ENCODE measurements at regions not wholly inside any gene's neighbourhood (a gene's known extent, or its start where the extent isn't known, plus 50 kb on each side); places are given as distances from the start of the nearest gene placed in this dataset.

DNA sequence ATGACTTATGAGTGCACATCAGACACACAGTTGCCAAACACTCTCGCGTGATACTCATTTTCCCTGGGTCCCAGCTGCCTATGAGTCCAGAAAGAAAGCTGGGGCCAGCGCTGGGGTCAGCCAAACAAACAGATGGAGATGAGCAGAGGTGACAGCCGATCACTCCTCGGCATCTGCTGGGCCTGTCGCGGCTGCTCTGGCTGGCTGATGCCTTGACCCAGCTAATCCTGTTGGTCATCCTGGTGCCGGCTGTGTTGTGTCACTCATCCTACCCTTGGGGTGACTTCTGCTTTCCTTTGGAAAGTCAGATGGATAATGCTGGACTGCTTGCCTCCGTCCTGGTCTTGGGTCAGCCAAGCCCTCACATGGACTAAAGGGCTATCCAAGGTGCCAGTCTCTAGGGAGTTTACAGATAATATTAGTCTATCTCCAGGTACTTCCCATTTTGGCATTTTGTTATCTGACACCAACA is 105.3 kb upstream of the PDZRN3 start:
- no peak for DNase-seq

DNA sequence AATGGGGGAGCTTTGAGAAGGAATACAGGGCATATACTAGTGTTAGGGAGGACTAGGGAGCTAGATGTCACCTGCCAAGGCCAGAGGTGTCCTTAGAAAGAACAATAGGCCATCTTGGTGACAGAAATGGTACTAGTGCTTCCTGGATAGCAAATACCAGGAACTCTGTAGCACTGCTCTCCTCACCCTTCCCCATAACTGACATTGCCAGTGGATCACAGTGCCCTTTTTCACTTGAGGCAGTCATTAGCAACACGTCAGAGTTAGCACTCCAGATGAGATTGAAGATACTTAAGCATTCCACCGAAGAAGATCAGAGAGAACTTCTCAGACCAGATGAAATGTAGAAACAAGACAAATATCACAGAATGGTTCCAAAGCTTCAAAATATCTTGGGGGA is 103.1 kb upstream of the PDZRN3 start:
- no peak for DNase-seq

DNA sequence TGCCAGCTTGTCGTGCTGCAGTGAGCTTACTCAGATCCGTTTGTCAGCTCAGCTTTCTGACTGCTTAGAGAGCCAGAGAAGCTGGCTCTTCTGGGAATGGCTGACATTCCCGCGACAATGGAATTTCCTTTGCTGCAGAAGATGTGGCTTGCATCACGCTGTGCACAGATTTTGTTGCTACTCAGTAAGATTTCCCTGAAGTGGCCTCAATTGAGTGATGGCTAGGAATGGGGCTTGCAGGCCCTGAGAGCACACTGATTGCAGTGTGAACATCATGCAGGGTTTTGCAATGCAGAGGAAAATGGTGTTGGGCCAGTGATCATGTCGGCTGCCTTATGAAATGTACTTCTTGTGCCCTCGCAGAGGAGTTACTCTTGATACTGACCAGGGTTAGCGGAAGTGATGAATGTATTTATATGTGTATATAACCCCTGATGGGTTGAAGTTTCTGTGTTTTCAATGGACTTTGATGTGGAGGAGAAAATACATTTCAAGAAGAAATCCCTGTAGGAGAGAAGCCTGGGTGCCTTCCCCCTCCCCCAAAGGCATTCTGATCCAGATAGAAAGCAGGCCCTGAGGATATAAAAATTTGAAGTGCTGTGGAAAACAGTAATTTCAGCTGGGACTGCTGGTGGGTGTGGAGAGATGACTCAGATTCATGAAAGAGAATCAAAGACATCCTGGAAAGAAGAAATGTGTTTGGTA is 102.5 kb upstream of the PDZRN3 start:
- no peak for DNase-seq

DNA sequence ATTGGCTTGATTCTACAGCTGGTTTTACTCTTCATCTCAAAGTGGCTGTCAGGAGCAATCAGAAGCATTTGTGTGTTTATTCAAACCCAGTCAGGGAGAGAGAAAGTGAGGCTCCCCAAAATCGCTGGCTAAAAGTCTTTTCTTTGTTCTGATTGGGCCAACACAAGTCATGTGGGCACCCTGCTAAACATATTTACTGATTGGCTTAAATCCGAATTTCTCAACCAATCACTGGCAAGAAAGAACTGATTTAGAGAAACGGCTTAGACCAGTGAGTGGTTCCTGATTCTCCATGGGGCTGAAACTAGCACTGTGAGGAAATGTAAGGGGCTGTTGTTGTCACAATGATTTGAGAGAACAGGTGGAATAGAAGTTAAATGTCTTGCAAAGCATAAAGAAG is 98.9 kb upstream of the PDZRN3 start:
- DNase-seq, result no peak

DNA sequence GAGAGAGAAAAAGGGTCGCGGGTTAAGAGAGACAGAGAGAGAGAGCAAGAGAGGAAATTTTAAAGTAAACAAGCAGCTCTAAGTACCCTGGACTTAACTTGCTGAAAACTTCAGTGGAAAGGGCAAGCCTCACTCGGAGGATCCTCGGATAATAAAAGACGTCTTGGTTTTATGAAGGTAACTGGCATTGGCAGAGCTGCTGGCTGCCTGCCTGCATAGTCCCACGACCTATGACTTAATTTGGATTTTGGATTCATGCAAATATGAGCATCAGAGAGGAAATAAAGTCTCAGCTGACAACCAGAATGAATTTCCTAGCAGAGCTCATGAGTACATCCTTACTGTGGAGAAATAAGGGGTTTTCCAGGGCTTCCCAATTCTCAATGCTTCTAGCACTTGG is 95.1 kb upstream of the PDZRN3 start:
- no peak for DNase-seq

DNA sequence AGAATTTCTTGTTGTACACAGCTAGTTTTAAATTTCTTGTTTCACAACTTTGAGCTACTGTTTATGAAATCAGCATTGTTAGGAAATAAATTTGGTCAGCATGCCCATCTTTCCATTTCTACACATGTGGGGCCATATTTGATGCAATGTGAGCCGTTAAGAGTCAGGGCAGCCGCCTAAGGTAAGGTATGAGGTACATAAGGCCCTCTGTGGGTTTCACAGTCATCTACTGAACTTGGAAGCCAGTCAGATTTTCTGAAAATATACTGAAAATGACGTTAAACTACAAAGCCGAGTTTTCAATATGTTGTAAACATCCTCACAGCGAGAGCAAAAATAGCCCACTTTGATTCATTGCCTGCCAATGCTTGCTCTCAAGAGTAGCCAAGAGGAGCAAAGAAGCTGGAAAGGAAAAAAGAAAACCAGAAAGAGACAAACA is 94.7 kb upstream of the PDZRN3 start:
- DNase-seq, result no peak

DNA sequence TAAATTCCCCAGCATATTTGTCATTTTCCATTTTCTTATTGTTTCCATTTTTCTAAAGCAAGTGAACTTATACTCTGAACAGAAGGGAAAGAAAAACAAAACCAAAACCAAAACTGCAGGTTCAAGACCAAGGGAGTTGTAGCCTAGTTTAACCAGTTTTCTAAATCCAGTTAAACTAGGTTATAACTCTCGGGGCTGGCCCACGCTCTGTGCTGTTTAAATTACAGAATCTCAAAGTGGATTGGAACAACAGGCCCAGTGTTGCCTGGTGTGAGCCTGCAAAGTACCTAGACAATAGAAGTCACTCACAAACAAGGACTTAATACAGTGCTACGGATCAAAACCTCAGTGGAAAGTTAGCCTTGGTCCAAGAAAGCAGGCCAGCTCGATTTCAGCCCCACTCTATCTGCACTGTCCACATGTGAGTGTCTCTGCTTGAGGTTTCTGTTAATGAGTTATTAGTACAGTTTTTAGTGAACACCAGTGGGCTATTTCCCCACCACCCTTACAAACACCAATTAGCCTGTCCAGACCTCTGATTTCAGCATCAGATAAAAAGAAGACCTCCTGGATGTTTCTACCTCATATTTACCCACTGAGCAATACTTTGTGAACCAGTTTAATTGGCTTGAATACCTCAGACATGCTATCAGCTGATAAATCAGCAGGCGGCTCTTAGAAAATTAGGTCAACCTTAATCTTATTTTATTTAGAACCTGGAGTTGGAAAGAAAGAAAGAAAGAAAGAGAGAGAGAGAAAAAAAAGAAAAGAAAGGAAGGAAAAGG is 93.8 kb upstream of the PDZRN3 start:
- DNase-seq, result no peak

DNA sequence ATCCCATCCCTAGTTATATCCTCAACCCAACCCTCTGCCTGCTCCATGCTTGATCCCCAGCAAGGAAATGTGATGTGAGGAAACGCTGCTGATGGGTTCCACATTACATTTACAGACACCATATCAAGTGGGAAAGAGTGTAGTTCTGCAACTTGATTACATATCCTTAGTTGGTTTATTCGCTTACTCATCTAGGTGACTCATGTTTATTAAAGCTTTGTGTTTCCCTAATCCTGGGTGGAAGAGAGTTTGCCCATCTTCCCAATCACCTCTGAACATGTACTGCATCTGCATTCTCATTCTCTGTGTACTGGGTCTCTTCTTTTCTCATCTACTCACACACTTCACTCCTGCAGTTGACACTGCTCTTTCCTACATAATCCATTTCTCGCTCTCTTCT is 91.7 kb upstream of the PDZRN3 start:
- DNase-seq, result no peak

DNA sequence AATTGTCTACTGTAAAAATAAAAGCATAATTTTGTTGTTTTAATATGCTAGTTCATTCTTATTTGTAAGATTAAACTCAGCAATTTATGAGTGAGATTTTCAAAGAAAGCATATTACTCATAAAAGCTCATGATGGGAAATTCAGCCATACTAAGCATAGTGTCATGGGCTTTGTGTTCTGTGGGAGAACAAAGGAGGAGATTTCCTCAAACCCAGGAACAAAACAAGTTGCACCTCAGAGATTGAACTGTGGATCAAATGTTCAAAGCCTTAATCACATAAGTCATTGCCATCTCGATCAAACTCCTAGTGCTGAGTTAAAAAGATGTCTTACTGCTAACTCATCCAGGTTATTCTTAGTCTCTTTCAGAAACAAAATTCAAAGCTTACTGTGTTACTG is 85.6 kb upstream of the PDZRN3 start:
- DNase-seq, result no peak

DNA sequence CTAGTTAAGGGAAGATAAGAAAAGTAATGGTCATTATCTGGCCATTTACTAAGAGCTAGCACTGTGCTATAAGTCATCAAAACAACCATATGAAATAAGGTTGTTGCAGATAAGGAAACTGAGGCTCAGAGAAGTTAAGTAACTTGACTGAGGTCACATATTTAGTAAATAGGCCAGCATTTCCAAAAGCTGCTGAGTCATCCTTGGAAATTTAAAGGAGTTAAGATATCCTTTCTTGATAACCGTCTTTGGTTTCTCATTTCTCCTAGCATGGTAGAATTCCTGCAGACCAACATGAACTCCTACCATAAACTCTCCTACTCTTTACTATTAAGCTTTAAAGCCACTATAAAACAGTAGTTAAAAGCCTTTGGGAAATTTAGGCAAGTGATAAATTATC is 85.0 kb upstream of the PDZRN3 start:
- DNase-seq, result no peak

DNA sequence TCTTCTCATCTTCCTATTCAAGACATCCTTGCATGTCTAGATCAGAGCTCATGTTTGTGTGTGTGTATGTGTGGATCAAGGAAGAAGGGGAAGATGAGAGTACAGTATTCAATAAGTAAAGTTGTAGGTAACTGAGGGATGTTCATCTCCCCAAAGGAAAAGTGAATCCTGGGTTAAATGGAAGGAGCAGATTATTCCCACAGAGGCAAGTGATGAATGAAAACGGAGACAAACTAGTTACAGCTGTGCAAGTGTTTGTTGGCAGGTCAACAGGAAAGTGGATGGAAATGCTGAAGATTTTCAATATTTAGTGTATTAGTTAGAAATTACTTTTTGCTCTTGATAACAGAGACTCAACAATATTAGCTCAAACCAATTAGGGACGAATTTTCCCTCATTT is 84.2 kb upstream of the PDZRN3 start:
- no peak for DNase-seq

DNA sequence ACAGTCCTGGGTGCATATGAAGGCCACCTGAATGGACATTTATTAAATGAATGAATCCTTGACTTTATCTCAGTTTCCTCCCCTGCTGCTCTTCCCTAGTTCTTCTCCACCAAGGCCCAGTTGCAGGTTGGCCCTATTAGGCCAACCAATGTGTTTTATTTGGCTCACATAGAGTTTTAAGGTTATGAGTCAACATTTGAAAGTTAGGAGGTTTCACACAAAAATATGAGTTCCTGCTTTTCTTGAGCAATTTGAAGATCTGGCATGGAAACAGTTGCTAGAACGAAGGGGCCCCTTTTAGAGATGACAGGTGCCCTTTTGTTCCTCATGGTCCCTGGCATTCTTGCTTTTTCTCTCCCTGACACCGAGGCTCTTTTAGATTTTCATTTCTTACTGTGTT is 83.0 kb upstream of the PDZRN3 start:
- DNase-seq, result no peak

DNA sequence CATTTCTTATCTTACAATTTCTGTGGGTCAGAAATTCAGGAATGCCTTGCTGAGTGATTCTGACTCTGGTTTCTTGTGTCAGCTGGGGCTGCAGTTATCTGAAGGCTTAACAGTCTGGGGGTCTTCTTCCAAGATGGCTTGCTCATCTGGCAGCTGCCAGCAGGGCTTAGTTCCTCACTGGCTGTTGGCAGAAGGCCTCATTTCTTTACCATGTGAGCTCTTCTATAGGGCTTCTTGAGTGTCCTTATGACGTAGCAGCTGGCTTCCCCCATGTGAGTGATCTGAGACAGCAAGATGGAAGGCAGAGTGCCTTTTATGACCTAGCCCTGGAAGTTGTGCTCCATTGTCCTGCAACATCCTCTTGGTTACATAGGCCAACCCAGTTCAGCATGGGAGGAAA is 82.0 kb upstream of the PDZRN3 start:
- no peak for DNase-seq

DNA sequence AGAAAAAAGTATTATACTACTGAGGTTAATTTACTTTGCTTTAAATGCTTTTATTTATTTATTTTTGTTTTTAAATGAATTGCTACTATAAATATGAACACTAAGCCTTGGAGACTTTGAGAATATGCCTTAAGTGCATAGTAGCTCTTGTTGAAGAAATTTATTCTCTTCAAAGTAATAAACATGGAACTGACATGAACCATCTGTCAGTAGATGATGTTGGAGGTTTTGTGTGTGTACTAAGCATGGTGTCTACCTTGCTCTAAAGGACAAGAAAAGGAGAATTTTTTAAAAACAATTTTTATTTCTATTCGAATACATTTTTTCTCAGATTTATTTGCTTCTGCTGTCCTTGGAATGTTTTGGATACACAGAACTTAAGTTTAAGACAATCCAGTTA is 81.1 kb upstream of the PDZRN3 start:
- DNase-seq, result no peak

DNA sequence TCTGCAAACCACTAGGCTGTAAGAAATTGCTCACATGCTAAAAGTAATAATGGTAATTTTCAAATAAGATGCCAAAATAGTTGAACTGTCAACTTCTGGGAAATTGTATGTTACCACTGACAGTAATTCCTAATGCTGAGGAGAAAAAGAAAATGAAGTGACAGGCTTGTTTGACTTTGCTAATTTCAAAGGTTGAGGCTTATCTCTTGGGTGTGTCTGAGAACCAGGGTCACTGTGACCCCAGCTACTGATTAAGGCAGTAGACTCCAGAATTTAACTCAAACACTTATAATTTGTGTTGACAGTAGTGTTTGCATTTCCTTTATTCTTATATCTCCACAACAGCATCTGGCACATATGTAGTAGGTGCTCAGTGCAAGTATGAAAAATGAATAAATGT is 74.6 kb upstream of the PDZRN3 start:
- DNase-seq, result no peak

DNA sequence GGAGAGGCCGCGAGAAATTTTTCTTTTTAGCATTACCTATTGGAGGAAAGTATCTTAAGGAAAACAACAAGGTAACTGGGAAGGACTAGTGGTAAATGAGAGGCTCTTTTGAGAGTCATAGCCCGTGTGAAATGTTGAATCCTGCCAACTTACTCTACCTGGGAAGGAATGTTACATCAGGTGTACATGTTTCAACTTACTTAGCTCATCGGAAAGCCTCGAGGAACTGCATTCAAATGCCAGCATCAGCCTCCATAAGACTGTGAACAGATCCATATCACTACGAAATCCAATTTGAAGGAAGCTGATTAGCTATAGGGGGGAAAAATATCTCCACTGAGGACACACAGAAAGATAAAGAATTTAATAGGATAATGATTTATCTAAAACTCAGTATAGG is 72.3 kb upstream of the PDZRN3 start:
- no peak for DNase-seq

DNA sequence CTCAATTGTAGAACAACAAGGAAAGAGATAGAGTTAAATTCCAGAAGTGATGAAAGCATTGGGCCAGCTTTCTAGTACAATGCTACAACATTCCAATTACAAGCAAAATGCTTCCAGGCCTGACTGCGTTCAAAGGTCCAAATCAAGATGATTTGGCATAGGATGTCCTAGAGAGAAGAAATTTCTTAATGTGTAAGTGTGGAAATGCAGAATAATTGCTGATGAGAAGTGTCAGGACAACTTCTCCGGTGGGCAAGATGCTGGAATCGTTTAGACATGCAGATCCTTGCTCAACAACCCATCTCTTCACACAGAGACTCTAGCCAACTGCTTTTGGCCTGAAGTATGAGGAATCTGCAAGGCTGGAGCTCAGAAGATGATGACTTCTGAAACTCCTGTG is 71.1 kb upstream of the PDZRN3 start:
- DNase-seq, result no peak

DNA sequence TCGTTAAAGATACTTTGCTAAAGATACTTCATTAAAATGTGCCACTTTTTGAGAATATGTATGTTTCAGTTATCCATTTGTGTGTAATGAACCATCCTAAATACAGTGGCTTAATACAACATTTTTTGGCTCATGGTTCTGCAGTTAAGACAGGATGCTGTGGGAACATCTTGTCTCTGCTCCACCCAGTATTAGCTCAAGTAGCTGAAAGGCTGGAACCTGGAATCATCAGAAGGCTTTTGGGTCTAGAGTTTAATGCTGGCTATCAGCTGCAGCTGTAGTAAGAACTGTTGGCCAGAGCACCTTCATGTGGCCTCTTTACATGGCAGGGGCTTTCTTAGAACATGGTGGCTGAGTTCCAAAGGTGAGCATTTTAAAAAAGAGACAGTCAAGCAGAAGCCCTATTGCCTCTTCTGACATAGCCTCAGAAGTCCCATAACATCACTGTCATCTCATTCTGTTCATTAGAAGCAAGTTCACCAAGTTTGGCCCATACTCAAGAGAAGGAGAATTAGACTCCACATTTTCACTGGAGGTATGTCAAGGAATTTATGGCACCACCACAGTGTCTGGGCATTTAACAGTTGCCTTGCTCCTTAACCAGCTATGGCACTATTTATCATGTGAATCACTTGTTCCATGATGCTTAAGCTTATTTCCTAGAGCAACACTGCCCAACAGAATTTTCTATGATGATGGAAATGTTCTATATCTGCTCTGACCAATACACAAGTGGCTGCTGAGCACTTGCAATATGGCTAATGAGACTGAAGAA is 70.4 kb upstream of the PDZRN3 start:
- no peak for DNase-seq

DNA sequence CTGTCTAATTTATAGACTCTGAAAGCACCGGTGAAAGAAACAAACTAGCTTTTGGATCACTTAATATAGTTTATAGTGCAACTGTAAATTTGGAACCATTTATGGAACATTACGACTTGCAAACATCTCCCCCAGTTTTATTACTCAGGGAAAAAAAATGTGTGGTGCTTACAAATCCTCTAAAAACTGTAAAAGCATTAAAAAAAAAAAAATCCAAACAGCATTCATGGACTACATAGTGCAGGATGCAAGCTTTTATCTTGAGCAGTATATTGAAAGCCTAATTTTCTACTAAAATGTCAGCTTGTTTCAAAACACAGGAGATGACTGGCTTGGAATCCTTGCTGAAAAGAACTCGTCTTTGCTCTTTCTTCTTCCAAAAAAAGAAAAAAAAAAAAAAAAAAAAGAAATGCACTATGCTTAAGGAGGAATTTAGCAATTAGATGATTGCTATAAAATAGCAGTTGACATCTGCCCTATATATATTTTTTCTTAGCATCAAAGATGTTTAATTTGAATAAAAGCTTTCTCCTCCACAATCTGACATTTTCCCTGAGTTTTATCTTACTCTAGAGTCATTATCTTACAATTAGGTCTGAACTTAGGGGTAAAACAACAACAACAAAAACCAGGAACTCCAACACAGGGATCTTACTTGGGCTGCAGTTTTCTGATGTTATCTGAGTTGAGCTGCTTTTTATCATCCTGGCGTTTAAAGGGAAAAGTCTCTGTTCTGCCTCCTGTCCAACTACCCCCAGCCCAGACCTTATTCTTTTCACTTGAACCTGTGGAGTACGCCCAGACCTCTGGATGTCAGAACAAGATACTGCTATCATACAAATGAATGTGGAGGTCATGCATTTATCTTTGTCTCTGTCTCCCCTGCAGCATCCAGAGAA is 62.6 kb upstream of the PDZRN3 start:
- DNase-seq, result no peak

DNA sequence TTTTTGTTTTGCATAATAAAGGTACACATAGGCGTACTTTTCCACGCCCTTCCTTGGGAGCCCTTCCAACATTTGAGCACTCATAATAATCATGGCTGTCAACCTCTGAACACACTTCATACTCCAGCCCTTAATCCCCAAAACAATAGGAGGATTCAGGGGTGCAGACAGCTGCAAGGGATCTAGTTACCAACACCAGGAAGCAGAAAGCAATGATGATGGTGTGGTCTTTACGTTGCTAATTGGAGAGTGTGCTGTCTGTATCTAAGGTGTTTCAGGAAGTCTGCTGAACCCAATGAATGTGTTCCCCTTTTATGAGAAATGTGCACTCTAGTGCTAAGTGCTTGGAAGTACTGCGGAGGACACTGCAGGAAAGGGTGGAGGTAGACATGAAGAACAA is 60.3 kb upstream of the PDZRN3 start:
- DNase-seq, result peak; percentile 20

DNA sequence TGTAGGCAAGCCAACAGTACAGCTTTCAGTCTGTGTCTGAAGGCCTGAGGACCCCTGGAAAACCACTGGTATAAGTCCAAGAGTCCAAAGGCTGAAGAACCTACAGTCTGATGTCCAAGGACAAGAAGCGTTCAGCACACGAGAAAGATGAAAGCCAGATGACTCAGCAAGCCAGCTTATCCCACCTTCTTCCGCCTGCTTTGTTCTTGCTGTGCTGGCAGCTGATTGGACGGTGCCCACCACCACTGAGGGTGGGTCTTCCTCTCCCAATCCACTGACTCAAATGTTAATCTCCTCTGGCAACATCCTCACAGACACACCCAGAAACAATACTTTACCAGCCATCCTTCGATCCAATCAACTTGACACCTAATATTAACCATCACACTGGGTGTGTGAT is 59.0 kb upstream of the PDZRN3 start:
- DNase-seq, result no peak

DNA sequence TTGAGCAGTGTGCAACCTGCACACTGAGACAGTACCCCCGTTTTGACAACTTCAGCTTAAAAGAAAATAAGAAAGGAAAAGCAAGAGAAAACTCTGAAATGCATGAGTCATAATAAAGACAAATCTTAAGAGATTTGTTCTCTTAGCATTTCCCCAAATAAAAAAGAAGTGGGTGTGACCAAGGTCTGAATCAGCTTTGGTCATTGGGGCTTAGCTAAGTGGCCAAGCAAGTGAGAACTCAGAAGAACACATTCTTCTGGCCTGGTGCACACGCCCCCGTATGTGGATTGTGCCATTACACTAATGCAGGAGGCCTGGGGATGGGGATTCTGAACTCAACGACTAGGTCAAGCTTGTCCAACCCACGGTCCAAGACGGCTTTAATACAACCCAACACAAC is 56.9 kb upstream of the PDZRN3 start:
- no peak for DNase-seq

DNA sequence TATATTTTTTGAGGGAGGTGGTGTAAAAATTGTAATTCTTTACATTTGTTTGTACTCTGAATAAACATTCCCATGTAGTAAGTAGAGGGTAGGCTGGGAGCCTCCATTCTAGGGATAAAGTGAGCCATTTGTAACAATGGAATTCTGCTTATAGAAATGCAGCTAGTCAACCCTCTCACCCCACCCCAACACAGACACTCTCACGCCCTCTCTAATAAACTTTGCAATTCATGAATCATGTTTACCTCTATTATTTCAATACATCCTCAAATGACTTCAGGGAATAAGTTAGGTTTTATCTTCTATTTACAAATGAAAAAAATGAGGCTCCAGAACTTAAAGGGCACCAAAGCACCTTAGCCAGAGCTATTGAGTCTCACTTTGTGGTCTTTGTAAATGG is 56.5 kb upstream of the PDZRN3 start:
- DNase-seq, result no peak
